HG02870 (cell line): ENCODE measurements at regions not wholly inside any gene's neighbourhood (a gene's known extent, or its start where the extent isn't known, plus 50 kb on each side); places are given as distances from the start of the nearest gene placed in this dataset.
A peak's percentile ranks its signal among the peaks of the same experiment; 100 is the strongest.

Source experiments
- ATAC-seq: cut with Tn5 transposase; IDR thresholded peaks from one replicate; pipeline ENCODE4 v1.9.1; 2021; ENCODE audit warnings: mild to moderate bottlenecking, moderate library complexity; ENCODE audit not compliant: unreplicated experiment

DNA sequence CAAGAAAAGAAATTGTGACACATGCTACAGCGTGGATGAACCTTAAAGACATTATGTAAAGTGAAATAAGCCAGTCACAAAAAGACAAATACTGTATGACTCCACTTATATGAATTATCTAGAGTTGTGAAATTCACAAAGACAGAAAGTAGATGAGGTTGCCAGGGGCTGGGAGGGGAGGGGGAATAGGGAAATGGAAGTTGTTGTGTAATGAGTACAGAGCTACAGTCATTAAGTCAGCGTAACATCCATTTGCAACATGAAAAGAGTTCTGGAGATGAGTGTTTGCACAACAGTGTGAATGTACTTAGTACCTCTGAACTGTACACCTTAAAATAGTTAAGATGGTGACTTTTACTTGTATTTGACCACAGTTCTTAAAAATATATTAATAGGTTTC lies 112.1 kb upstream of the CDK1 start:
- ATAC-seq = no peak

GRCh38 chr10:60664859-60665258 lies 113.4 kb upstream of the CDK1 start:
- no peak for ATAC-seq

GRCh38 chr10:60663850-60664249 lies 114.4 kb upstream of the CDK1 start:
- no peak for ATAC-seq

GRCh38 chr10:60662917-60663614 lies 115.2 kb upstream of the CDK1 start:
- no peak for ATAC-seq

DNA sequence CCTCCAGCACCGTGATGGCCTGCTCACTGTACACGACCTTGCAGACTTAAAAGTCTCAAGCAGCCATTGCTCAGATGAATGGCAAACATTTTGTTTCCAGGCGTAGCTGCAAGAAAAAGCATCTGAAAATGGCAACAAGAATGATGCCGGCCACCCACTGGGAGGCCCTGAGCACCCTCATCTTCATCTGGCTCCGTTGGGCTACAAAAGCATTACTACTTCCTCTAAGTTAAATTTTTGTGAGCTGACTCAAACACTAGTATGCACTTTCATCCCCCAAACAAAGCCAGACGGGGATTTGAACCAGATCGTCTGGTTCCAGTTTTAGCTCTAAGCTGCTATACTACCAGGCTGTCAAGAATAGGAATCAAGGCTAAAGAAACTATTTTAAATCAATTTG lies 116.6 kb upstream of the CDK1 start:
- ATAC-seq = no peak

DNA sequence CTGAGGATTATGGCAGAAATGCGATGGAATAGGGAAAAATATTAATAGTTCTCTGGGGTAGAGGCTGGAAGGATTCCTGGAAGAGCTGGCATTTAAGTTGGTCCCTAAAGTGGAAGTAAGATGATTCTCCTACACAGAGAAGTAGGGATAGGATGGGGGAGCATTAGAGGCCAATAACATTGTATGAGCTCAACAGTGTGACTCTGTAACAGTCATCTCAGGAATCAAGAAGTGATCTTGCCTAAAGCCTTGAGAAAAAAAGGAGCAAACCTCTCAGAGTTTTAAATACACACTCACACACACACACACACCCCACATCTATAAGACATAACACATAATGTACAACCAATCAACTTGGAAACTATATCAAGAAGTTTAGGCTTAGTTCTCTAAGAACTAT lies 117.7 kb upstream of the CDK1 start:
- no peak for ATAC-seq

DNA sequence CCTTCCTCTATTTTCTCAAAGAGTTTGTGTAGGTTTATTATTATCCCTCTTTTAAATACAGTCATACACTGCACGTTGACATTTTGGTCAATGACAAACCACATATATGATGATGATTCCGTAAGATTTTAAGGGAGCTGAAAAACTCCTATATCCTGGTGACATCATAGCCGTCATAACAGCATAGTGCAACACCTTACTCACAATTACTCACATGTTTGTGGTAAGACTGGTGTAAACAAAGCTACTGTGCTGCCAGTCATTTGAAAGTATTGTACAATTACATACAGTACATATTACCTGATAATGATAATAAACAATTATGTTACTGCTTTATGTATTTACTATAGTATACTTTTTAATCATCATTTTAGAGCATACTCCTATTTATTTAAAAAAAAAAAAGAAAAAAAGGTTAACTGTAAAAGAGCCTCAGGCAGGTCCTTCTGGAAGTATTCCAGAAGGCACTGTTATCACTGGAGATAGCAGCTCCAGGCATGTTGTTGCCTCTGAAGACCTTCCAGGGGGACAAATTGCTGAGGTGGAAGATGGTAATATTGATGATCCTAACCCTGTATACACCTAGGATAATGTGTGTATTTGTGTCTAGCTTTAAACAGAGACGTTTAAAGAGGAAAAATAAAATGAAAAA lies 123.3 kb upstream of the CDK1 start:
- no peak for ATAC-seq

- peak; percentile 75 for ATAC-seq
Observed at GRCh38 chr10:60652628-60653027, 125.7 kb upstream of the CDK1 start.

GRCh38 chr10:60650378-60650800 lies 127.9 kb upstream of the CDK1 start:
- no peak for ATAC-seq

DNA sequence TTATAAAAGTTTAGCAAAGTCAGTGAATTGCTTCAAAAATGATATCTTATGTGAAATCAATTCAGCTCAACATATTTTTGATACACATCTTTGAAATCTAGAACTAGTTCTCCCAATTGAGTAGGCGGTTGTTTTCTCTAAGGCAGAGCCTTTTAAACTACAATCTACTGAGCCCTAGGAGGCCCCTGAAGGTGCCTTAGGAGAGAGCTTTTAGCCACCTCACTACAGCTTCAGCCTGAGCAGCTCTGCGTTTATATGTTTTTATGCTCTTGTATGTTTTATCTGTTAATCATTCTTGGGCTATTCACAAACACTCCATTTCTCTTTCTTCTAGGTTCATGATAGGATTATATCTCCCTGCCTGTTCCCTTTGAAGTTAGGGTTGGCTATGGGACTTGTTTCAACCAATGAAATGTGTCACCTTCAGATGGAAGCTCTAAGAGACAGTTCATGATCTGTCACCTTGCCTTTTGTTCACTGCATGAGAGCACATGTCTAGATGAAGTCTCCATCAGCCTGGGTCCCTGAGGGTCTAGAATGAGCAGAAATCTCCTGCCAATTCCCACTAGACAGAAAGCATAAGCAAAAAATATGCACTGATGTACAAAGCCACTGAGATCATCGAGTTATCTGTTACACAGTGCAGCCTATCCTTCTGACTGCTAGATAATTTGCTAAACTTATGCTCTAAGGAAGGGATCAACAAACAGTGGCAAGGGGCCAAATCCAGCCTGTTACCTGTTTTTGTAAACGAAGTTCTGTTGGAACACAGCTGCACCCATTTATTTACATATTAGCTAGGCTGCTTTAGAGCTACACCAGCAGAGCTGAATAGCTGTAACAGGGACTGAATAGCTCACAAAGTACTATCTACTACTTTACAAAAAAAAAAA lies 128.5 kb upstream of the CDK1 start:
- no peak for ATAC-seq

GRCh38 chr10:60648761-60649160 lies 129.5 kb upstream of the CDK1 start:
- ATAC-seq = no peak

DNA sequence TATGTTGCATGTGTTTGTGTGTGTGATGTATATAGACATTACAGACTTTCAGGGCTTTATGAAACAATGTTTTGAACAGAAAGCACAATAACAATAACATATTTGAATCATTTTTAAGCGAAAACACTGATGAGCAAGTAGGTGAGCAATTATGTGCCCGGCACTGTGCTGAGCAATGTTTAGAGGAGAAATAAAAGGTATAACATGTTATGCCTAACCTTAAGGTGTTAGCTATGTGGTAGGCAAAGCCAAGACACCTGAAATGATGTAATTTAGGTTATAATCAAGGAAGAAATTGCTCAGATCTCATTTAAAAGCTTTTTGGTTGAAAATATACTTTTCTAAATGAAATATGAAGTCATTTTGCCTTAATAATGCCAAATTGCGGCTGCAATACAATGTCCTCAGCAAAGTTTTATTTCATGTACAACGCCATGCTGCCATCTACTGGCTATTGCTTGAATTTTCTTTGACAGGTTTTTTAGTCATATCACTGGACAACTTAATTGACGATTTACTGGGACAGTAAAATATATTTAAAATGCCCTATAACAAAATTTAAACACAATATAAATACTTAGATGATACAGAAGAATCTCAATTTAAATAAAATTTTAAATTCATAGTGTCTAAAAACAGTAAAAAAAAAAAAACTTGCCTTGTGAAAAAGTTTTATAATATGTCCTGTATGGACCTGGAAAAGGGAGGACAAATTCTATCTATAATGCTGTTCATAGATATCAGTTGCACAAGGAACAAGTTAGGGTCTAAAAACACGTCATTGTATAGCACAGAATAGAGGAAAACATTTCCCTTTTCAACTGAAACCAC lies 131.1 kb upstream of the CDK1 start:
- ATAC-seq = peak; percentile 73

DNA sequence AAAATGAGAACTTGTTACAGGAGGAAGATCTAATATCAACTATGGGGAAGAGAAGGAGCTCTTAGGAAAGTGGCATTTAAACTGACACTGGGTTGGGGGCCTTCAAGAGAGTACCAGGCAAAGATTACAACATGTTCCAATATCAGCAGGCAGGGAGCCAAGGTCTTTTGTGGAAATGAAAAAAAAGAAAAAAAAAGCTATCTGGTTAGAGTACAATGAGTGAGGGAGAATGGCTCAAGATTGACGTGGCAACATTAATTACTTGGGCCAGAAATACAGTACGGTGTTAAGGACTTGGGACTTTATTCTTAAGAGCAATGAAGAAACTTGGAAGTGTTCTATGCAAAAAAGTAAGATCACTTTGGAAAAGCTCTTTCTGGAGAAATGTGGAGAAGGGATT lies 132.3 kb upstream of the CDK1 start:
- ATAC-seq = no peak

GRCh38 chr10:60644436-60645130 lies 133.7 kb upstream of the CDK1 start:
- ATAC-seq = no peak

GRCh38 chr10:60643874-60644273 lies 134.4 kb upstream of the CDK1 start:
- no peak for ATAC-seq

DNA sequence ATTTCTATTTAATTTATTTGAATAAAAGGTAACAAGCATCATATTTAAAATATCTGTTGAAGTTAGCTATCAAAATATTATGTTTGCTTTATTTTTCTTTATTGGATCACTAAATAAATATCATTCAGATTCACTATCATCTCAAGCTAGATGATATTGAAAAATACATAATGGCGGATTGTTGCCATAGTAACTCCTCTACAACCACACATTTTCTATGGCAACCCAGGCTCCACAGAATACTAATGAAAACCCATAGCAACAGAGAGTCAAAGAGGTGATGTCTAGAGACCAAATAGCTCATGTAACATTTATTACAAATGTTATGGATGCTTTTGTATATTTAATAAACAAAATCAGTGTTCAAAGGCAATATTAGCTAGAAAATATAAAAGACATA lies 148.9 kb upstream of the CDK1 start:
- no peak for ATAC-seq

- no peak for ATAC-seq
Observed at GRCh38 chr10:60627778-60628748, 150.2 kb upstream of the CDK1 start.

GRCh38 chr10:60626037-60626436 lies 152.2 kb upstream of the CDK1 start:
- ATAC-seq = no peak

- ATAC-seq = no peak
Observed at GRCh38 chr10:60623627-60624026, 154.7 kb upstream of the CDK1 start.
